Gastrocnemius medialis (tissue), 4 donors: ENCODE measurements at regions not wholly inside any gene's neighbourhood (a gene's known extent, or its start where the extent isn't known, plus 50 kb on each side); places are given as distances from the start of the nearest gene placed in this dataset.

ENCODE experiments used
- POLR2A ChIP-seq, 2 donors: fragments of 450-650 bp; IDR thresholded peaks; one replicate each; pipeline ENCODE4 v1.6.1; 2017; ENCODE audit warnings: antibody characterized with exemption in 2 of 2, mild to moderate bottlenecking in 2 of 2, moderate library complexity in 2 of 2
- TF ChIP-seq, protein P1 (sequence below), 5 experiments: fragments of 450-650 bp in 3 of 5; fragments of 200-600 bp in 2 of 5; sonication (generic) in 2 of 5; IDR thresholded peaks in 4 of 5; conservative IDR thresholded peaks in 1 of 5; 1 replicate in 4 of 5; 2 replicates in 1 of 5; pipeline ENCODE4 v1.5.1; 2016 to 2019; ENCODE audit warnings: antibody characterized with exemption in 5 of 5, mild to moderate bottlenecking in 3 of 5, moderate library complexity in 3 of 5

GRCh38 chr14:34113991-34114390 is 163.1 kb upstream of the EGLN3 start:
- no peak for TF ChIP-seq POLR2A (IDR thresholded peaks at IDR 0.05)
- TF ChIP-seq, protein P1, sequence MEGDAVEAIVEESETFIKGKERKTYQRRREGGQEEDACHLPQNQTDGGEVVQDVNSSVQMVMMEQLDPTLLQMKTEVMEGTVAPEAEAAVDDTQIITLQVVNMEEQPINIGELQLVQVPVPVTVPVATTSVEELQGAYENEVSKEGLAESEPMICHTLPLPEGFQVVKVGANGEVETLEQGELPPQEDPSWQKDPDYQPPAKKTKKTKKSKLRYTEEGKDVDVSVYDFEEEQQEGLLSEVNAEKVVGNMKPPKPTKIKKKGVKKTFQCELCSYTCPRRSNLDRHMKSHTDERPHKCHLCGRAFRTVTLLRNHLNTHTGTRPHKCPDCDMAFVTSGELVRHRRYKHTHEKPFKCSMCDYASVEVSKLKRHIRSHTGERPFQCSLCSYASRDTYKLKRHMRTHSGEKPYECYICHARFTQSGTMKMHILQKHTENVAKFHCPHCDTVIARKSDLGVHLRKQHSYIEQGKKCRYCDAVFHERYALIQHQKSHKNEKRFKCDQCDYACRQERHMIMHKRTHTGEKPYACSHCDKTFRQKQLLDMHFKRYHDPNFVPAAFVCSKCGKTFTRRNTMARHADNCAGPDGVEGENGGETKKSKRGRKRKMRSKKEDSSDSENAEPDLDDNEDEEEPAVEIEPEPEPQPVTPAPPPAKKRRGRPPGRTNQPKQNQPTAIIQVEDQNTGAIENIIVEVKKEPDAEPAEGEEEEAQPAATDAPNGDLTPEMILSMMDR (IDR thresholded peaks at IDR 0.05 in 4 of 5, conservative IDR thresholded peaks at IDR 0.05 in 1 of 5), result no peak
